DOHH2 (cell line): ENCODE measurements at regions not wholly inside any gene's neighbourhood (a gene's known extent, or its start where the extent isn't known, plus 50 kb on each side); places are given as distances from the start of the nearest gene placed in this dataset.

Source experiments
- CTCF ChIP-seq: fragments of 200-600 bp; sonication (generic); IDR thresholded peaks from one replicate; pipeline ENCODE4 v1.5.1; 2014; ENCODE audit warnings: antibody characterized with exemption, mild to moderate bottlenecking, low read depth, low read length; ENCODE audit not compliant: poor library complexity, severe bottlenecking
- EZH2phosphoT487 ChIP-seq: fragments of 200-600 bp; sonication (generic); IDR thresholded peaks from 2 replicates; pipeline ENCODE4 v1.6.1; 2017; ENCODE audit warnings: borderline replicate concordance, mild to moderate bottlenecking, antibody characterized with exemption, low read length, moderate library complexity, mixed read lengths

- TF ChIP-seq CTCF (no peak), EZH2phosphoT487 (no peak)
These were observed 1284.1 kb upstream of the NXPH2 start for GRCh38 chr2:140064243-140064642.
